Panc1 (cell line): ENCODE measurements at regions not wholly inside any gene's neighbourhood (a gene's known extent, or its start where the extent isn't known, plus 50 kb on each side); places are given as distances from the start of the nearest gene placed in this dataset.

ENCODE experiments used
- POLR2AphosphoS5 ChIP-seq: IDR thresholded peaks from 2 replicates; pipeline ENCODE4 v1.6.1; 2012; ENCODE audit warnings: mild to moderate bottlenecking, low read depth, low read length, moderate library complexity
- TCF7L2 ChIP-seq: IDR thresholded peaks from 2 replicates; pipeline ENCODE4 v1.6.1; 2011; ENCODE audit warnings: mild to moderate bottlenecking, low read depth, low read length, inconsistent platforms
- TF ChIP-seq, protein P1 (sequence below): fragments of 450-650 bp; IDR thresholded peaks from 2 replicates; pipeline ENCODE4 v1.5.1; 2017; ENCODE audit warnings: mild to moderate bottlenecking
- TF ChIP-seq, protein P2 (sequence below), 2 experiments: IDR thresholded peaks; 2 replicates each; pipeline ENCODE4 v1.6.1; 2011 to 2012; ENCODE audit warnings: low read depth in 2 of 2, control low read depth in 1 of 2, low read length in 1 of 2, mild to moderate bottlenecking in 1 of 2, moderate library complexity in 1 of 2; ENCODE audit not compliant: insufficient read depth in 1 of 2

DNA sequence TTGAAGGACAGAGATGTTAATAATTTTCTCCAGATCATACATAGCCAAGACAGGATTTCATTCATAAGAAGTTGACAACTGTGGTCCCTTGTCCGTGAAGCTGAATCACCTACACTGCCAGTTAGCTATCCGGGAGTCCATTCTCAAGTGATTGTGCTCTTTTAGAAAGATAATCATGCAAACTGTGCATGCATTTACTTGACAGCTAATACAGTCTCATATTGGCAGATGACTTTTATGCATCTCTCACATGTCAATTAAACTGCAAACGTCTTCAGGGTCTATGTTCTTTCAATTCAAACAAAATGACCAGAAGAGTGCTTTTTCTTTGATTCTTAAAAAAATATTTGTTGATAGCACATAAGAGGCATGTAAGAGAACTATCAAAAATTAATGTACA, 1572.9 kb downstream of the C4orf33 start:
- TF ChIP-seq, protein P1, sequence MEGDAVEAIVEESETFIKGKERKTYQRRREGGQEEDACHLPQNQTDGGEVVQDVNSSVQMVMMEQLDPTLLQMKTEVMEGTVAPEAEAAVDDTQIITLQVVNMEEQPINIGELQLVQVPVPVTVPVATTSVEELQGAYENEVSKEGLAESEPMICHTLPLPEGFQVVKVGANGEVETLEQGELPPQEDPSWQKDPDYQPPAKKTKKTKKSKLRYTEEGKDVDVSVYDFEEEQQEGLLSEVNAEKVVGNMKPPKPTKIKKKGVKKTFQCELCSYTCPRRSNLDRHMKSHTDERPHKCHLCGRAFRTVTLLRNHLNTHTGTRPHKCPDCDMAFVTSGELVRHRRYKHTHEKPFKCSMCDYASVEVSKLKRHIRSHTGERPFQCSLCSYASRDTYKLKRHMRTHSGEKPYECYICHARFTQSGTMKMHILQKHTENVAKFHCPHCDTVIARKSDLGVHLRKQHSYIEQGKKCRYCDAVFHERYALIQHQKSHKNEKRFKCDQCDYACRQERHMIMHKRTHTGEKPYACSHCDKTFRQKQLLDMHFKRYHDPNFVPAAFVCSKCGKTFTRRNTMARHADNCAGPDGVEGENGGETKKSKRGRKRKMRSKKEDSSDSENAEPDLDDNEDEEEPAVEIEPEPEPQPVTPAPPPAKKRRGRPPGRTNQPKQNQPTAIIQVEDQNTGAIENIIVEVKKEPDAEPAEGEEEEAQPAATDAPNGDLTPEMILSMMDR: no peak
- TF ChIP-seq TCF7L2: no peak
- no peak for TF ChIP-seq POLR2AphosphoS5
- TF ChIP-seq, protein P2, sequence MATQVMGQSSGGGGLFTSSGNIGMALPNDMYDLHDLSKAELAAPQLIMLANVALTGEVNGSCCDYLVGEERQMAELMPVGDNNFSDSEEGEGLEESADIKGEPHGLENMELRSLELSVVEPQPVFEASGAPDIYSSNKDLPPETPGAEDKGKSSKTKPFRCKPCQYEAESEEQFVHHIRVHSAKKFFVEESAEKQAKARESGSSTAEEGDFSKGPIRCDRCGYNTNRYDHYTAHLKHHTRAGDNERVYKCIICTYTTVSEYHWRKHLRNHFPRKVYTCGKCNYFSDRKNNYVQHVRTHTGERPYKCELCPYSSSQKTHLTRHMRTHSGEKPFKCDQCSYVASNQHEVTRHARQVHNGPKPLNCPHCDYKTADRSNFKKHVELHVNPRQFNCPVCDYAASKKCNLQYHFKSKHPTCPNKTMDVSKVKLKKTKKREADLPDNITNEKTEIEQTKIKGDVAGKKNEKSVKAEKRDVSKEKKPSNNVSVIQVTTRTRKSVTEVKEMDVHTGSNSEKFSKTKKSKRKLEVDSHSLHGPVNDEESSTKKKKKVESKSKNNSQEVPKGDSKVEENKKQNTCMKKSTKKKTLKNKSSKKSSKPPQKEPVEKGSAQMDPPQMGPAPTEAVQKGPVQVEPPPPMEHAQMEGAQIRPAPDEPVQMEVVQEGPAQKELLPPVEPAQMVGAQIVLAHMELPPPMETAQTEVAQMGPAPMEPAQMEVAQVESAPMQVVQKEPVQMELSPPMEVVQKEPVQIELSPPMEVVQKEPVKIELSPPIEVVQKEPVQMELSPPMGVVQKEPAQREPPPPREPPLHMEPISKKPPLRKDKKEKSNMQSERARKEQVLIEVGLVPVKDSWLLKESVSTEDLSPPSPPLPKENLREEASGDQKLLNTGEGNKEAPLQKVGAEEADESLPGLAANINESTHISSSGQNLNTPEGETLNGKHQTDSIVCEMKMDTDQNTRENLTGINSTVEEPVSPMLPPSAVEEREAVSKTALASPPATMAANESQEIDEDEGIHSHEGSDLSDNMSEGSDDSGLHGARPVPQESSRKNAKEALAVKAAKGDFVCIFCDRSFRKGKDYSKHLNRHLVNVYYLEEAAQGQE (IDR thresholded peaks at IDR 0.05; ENCODE audit: insufficient read depth in 1 of 2, low read depth in 2 of 2, low read length in 1 of 2): no peak
